DND-41 (cell line): ENCODE measurements at regions not wholly inside any gene's neighbourhood (a gene's known extent, or its start where the extent isn't known, plus 50 kb on each side); places are given as distances from the start of the nearest gene placed in this dataset.
A peak's percentile ranks its signal among the peaks of the same experiment; 100 is the strongest.

Source experiments
- ATAC-seq: fragments of 200-7000 bp; cut with Tn5 transposase; 3 replicates; pipeline ENCODE4 v1.9.1; 2021; ENCODE audit warnings: low read depth; ENCODE audit not compliant: insufficient read depth
- DNase-seq: peaks from one replicate; pipeline ENCODE4 v3.0.0-alpha.2; 2020
- H2AFZ ChIP-seq: 2 replicates; pipeline ENCODE4 v1.6.0; 2012; ENCODE audit warnings: low read depth, low read length
- H3K27ac ChIP-seq: 2 replicates; pipeline ENCODE4 v1.5.1; 2012; ENCODE audit warnings: low read length, inconsistent platforms
- H3K27me3 ChIP-seq: fragments of 200-600 bp; sonication (generic); 2 replicates; pipeline ENCODE4 v1.6.0; 2012; ENCODE audit warnings: low read length, mild to moderate bottlenecking, inconsistent platforms; ENCODE audit not compliant: insufficient read depth, poor library complexity
- H3K36me3 ChIP-seq: 2 replicates; pipeline ENCODE4 v1.5.1; 2012; ENCODE audit warnings: low read length, inconsistent platforms; ENCODE audit not compliant: insufficient read depth
- H3K4me1 ChIP-seq: 2 replicates; pipeline ENCODE4 v1.5.1; 2012; ENCODE audit warnings: mild to moderate bottlenecking, low read length; ENCODE audit not compliant: insufficient read depth
- H3K4me2 ChIP-seq: 2 replicates; pipeline ENCODE4 v1.6.0; 2012; ENCODE audit warnings: mild to moderate bottlenecking, moderate library complexity, low read length, inconsistent platforms; ENCODE audit not compliant: insufficient read depth
- H3K4me3 ChIP-seq, 2 experiments: fragments of 200-600 bp in 1 of 2; shearing (Covaris generic) in 1 of 2; 2 replicates each; pipeline ENCODE4 v1.5.1; 2012 to 2016; ENCODE audit warnings: inconsistent platforms in 2 of 2, low read length in 2 of 2, mild to moderate bottlenecking in 2 of 2, low read depth in 1 of 2, moderate library complexity in 1 of 2
- H3K79me2 ChIP-seq: 2 replicates; pipeline ENCODE4 v1.6.0; 2012; ENCODE audit warnings: low read length, inconsistent platforms; ENCODE audit not compliant: insufficient read depth
- H3K9ac ChIP-seq: 2 replicates; pipeline ENCODE4 v1.6.0; 2012; ENCODE audit warnings: low read depth, mild to moderate bottlenecking, inconsistent platforms, low read length, moderate library complexity
- H3K9me3 ChIP-seq: 2 replicates; pipeline ENCODE4 v1.5.1; 2012; ENCODE audit warnings: low read length, moderate library complexity, mild to moderate bottlenecking, inconsistent platforms; ENCODE audit not compliant: insufficient read depth, severe bottlenecking
- H4K20me1 ChIP-seq: 2 replicates; pipeline ENCODE4 v1.6.0; 2012; ENCODE audit warnings: low read length; ENCODE audit not compliant: insufficient read depth
- EZH2 ChIP-seq: IDR thresholded peaks from 3 replicates; pipeline ENCODE4 v1.6.1; 2012; ENCODE audit warnings: borderline replicate concordance, low read depth, mild to moderate bottlenecking, moderate library complexity, low read length, inconsistent platforms; ENCODE audit not compliant: severe bottlenecking
- TF ChIP-seq, protein P1 (sequence below): IDR thresholded peaks from 2 replicates; pipeline ENCODE4 v1.5.1; 2012; ENCODE audit warnings: borderline replicate concordance, low read length, moderate library complexity, mild to moderate bottlenecking; ENCODE audit not compliant: poor library complexity, severe bottlenecking; ENCODE audit errors: extremely low read depth

- H3K27ac ChIP-seq: no peak overlapping the region
- no peak overlapping the region for H3K9ac ChIP-seq
- no peaks in the 10 kb centered on the region for H3K27me3 ChIP-seq
- H3K4me1 ChIP-seq: no peaks in the 10 kb centered on the region
- DNase-seq (no peak), ATAC-seq (no peak)
- no peak overlapping the region for H2AFZ ChIP-seq
- no peaks in the 10 kb centered on the region for H3K79me2 ChIP-seq
- H3K9me3 ChIP-seq: no peaks in the 10 kb centered on the region
- H4K20me1 ChIP-seq: no peaks in the 10 kb centered on the region
- H3K36me3 ChIP-seq: no peaks in the 10 kb centered on the region
- H3K4me2 ChIP-seq: no peak overlapping the region
- TF ChIP-seq, protein P1, sequence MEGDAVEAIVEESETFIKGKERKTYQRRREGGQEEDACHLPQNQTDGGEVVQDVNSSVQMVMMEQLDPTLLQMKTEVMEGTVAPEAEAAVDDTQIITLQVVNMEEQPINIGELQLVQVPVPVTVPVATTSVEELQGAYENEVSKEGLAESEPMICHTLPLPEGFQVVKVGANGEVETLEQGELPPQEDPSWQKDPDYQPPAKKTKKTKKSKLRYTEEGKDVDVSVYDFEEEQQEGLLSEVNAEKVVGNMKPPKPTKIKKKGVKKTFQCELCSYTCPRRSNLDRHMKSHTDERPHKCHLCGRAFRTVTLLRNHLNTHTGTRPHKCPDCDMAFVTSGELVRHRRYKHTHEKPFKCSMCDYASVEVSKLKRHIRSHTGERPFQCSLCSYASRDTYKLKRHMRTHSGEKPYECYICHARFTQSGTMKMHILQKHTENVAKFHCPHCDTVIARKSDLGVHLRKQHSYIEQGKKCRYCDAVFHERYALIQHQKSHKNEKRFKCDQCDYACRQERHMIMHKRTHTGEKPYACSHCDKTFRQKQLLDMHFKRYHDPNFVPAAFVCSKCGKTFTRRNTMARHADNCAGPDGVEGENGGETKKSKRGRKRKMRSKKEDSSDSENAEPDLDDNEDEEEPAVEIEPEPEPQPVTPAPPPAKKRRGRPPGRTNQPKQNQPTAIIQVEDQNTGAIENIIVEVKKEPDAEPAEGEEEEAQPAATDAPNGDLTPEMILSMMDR: no peak
- TF ChIP-seq EZH2: no peak
- no peak overlapping the region for H3K4me3 ChIP-seq
Measured at GRCh38 chr7:136688601-136689000, 179.9 kb upstream of the CHRM2 start.

- Histone ChIP-seq H3K9me3 (no peaks in the 10 kb centered on the region), H3K79me2 (no peaks in the 10 kb centered on the region), H3K27ac (no peak overlapping the region), H4K20me1 (no peaks in the 10 kb centered on the region), H3K4me3 (no peak overlapping the region), H3K9ac (no peak overlapping the region), H3K36me3 (no peaks in the 10 kb centered on the region), H3K4me1 (no peaks in the 10 kb centered on the region), H2AFZ (no peak overlapping the region), H3K27me3 (no peaks in the 10 kb centered on the region), H3K4me2 (no peak overlapping the region)
- DNase-seq (peak; percentile 6), ATAC-seq (no peak)
- TF ChIP-seq EZH2: no peak
- TF ChIP-seq, protein P1: peak; percentile 63
Measured at GRCh38 chr7:136687693-136688322, 180.6 kb upstream of the CHRM2 start.

DNA sequence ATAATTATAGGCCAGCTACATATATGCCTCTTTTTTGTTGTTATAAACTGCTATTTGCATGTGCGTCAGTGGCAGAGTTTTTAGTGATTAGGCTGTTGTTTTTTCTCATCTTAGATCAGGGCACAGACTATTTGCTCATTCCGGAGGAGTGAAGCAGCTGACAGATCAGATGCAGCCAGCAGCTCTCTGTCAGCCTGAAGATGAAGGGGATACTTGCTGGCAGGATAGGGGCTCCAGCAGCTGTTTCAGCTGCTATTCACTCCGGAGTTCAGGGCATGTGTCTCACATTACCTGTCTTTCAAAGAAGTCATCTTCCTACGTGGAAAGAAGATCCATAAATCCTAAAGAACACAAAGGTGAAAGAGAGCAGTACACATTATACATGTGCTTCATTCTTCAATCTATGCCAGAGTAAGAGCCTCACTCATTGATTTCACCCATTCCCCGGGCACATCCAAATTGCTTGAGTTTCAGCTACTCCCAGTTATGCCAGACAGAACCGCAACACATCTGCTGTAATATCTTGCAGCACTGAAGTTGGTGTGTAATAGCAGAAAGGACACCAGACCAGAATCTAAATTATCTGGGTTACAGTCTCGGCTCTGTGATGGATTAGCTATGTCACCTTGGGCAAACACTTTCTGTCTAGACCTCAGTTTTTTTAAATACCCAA lies 182.8 kb upstream of the CHRM2 start:
- H3K27ac ChIP-seq: no peak overlapping the region
- DNase-seq (no peak), ATAC-seq (no peak)

More for the DNA sequence above, 182.8 kb upstream of the CHRM2 start:
- H3K4me1 ChIP-seq: no peaks in the 10 kb centered on the region
- no peaks in the 10 kb centered on the region for H3K36me3 ChIP-seq
- no peaks in the 10 kb centered on the region for H3K27me3 ChIP-seq
- H3K79me2 ChIP-seq: no peaks in the 10 kb centered on the region
- H3K4me3 ChIP-seq: no peak overlapping the region
- no peak overlapping the region for H3K4me2 ChIP-seq
- H4K20me1 ChIP-seq: no peaks in the 10 kb centered on the region
- H2AFZ ChIP-seq: no peak overlapping the region
- no peaks in the 10 kb centered on the region for H3K9me3 ChIP-seq
- TF ChIP-seq, protein P1: no peak
- TF ChIP-seq EZH2: no peak
- H3K9ac ChIP-seq: no peak overlapping the region
